Left colon (tissue), 2 donors: ENCODE measurements at regions not wholly inside any gene's neighbourhood (a gene's known extent, or its start where the extent isn't known, plus 50 kb on each side); places are given as distances from the start of the nearest gene placed in this dataset.

ENCODE experiments used
- ATAC-seq: fragments of 200-7000 bp; cut with Tn5 transposase; one replicate; pipeline ENCODE4 v1.9.1; 2020; ENCODE audit warnings: mild to moderate bottlenecking, moderate library complexity
- DNase-seq, 2 donors: peaks; one replicate each; pipeline ENCODE4 v3.0.0-alpha.2; 2020
- intact Hi-C, 2 donors: fragments of 100-400 bp; cut with DNase I in 1 of 2; cut with micrococcal nuclease in 1 of 2; formaldehyde crosslinking; loops; one replicate each; pipeline versions ENCODE4 v1.11.2 to v1.14.0; 2022; cut with DNase I, micrococcal nuclease
- donor health status: DM: no; HTN: no; CAD: no.
- donor health status: DM: yes; HTN: yes; CAD: no.

DNA sequence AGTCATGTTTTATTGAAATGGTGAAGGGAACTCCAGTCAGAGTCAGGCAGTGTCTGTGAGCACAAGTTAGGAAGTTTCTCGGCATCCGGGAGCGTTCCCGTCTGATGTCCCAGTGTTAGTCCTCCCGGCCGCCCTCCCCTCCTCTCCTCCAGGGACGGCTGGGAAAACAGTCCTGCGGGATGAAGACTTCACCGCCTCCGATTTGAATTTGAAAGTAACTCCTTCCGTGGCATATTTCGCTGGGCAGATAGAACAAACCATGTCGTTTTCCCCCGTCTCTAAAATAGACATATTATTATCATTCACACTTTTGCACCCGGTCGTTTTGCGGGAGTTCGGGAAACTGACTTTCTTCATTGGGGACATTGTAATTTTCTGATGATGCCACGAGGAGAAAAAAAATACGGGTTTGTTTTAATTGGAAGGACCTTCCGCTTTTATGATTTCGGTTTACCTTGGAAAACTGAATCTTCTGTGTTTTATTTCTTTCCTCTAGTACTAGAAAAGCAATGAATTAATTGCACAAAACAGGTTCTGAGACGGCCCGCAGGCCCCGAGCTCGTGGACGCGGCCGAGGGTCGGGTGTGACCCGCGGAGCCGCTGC, 76.6 kb downstream of the ZIC5 start:
- peak; percentile 52 for ATAC-seq
- peak in 1 of 2 donors; percentile 26 for DNase-seq
- intact Hi-C loops: loop anchor here in 1 of 2 donors (10.0 kb wide), 1 partner anchor 340 kb away; no protein-coding TSS in a partner anchor

GRCh38 chr13:99894105-99894839, 77.3 kb downstream of the ZIC5 start:
- no peak for ATAC-seq
- intact Hi-C loops: loop anchor here in 1 of 2 donors (10.0 kb wide), 1 partner anchor 341 kb away; no protein-coding TSS in a partner anchor
- DNase-seq: no peak

DNA sequence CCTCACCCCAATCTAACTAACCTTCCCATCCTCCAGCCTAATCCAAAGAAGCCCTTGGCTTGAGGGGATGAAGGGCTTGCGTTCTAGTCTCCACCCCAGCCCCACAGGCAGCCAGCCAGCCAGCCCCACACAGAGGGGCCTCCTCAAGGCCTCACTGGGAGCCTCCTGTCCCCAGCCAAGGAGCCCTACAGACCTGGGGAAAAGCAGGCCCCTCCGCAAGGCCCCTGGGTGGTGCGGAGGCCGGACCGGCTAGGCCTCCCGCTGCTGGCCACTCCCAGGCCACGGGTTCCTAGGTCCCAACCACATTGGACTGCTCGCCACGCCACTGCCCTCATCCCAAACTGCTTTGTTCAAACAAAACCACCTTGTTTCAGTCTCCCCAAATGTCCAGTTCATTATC, 78.0 kb downstream of the ZIC5 start:
- ATAC-seq (no peak), DNase-seq (no peak)
- intact Hi-C loops: loop anchor here in 1 of 2 donors (10.0 kb wide), 1 partner anchor 341 kb away; no protein-coding TSS in a partner anchor

- intact Hi-C loops: loop anchor here in 1 of 2 donors (10.0 kb wide), 1 partner anchor 342 kb away; no protein-coding TSS in a partner anchor
- DNase-seq (no peak), ATAC-seq (no peak)
Observed at GRCh38 chr13:99892866-99893504, 78.6 kb downstream of the ZIC5 start.

GRCh38 chr13:99892196-99892613, 79.4 kb downstream of the ZIC5 start:
- intact Hi-C loops: loop anchor here in 1 of 2 donors (10.0 kb wide), 1 partner anchor 343 kb away; no protein-coding TSS in a partner anchor
- no peak for ATAC-seq
- no peak for DNase-seq

DNA sequence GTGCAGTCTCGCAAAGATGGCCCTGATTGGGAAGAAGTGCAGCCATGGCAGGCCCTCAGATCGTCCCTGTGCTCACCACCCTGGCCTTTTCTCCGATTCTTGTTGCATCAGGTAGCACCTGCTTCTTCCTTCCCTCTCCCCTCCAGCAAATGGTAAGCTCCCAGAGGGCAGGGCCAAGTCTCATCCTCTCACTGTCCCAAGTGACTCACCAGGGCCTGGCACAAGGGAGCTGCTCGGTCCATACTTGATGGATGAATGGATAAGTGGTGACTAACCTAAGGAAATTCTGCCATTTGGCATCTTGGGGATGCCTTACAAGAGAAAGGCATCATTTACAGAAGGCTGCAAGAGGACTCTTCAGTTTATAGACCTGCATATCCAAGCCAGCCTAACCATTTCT, 84.9 kb downstream of the ZIC5 start:
- ATAC-seq (no peak), DNase-seq (no peak)
- intact Hi-C loops: no loop called here

- ATAC-seq: no peak
- intact Hi-C loops: no loop called here
- DNase-seq: no peak
Observed at GRCh38 chr13:99884913-99885312, 86.7 kb downstream of the ZIC5 start.

DNA sequence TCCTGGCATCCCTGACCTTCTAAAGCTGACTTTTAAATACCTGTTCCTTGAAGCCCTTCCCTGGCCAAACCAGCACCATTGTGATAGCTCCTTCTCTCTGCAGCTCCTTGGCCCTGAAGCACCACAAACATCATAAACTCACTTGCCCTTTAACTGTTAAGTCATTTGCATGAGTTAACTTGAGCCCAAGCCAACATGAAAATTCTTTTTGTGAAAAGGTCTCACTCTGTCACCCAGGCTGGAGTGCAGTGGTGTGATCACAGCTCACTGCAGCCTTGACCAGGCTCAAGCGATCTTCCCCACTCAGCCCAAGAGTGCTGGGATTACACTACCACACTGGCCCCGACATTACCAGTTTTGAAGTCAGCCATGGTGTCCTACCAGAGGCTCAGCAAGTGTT, 87.8 kb downstream of the ZIC5 start:
- intact Hi-C loops: no loop called here
- ATAC-seq: no peak
- DNase-seq: no peak

DNA sequence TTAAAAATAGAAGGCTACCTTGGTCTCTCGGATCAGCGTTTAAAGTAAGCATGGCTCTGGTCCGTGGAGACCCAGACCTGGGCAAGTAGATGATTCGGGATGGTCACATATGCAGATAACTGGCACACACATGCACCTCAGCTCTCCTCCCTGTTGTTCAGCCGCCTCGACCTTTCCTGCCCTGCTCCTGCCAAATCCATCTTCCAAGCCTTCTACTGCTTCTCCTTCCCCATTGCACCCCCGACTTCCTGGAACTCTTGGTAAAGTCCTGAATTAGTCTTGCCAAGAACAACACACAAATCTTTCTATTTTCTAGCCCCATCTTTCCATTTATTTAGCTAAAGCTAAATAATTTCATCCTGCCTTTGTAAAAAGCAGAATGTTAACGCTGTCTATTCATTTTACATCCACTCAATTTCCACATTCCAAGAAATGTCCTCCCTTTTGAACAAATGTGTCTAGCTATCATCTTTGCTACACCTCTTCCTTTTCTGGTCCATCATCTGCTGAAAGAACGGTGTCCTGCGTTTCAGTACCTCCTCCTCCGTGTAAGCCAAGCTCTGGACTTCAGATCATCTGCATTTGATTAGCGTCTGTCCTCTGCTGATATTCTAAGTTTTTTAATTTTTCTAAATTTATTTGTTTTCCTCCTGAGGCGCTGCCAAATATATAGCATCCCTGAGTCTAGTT, 92.5 kb downstream of the ZIC5 start:
- intact Hi-C loops: no loop called here
- no peak for ATAC-seq
- no peak for DNase-seq

- DNase-seq (no peak), ATAC-seq (no peak)
- intact Hi-C loops: no loop called here
Observed at GRCh38 chr13:99876651-99877050, 94.9 kb downstream of the ZIC5 start.

DNA sequence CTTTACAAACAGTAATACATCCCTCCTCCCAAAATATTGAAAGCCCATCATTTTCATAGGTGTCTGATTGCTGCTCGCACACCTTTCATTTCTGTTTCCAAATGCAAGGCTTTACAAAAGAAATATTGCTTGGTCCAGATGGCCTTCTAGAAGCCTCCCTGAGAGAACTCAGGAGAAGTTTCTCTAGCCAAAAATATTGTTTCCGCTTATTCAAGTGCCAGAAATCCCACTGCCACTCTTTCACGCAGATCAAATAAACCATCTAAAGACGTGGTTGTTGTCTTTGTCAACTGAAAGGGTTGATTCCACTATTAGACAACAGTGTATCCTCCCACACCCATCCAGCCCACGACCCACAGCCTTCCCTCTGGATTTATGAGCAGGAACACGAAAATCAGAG, 96.2 kb downstream of the ZIC5 start:
- intact Hi-C loops: no loop called here
- ATAC-seq (no peak), DNase-seq (no peak)

DNA sequence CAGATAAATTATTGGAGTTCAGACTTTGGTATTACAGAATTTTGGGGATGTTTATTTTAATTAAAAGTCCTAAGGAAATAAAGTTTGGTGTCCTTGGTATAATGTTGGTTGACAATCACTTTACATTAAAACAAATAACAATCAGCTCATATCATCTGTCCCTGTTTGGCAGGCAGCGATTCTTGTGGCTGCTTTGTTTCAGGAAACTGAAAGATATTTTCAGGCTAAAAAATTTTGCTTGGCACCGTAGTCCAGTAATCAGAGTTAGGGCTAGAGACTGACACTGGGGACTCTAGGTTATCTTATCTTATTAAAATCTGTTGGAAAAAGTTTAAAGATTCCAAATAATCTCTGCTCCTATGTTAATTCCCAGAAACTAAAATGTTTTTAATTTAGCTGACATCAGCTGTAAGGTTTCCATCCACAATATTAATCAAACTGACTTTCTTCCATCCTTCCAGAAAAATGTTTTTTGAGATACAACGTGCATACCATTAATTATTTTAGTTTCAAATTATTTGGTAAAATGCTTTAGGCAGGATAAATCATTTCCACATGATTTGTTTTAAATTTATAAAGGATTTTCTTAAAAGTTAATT, 97.6 kb downstream of the ZIC5 start:
- ATAC-seq: no peak
- intact Hi-C loops: no loop called here
- DNase-seq: no peak

GRCh38 chr13:99873141-99873540, 98.4 kb downstream of the ZIC5 start:
- no peak for ATAC-seq
- no peak for DNase-seq
- intact Hi-C loops: no loop called here

- DNase-seq (no peak), ATAC-seq (peak; percentile 70)
- intact Hi-C loops: no loop called here
Observed at GRCh38 chr13:99871249-99871898, 100.2 kb downstream of the ZIC5 start.

DNA sequence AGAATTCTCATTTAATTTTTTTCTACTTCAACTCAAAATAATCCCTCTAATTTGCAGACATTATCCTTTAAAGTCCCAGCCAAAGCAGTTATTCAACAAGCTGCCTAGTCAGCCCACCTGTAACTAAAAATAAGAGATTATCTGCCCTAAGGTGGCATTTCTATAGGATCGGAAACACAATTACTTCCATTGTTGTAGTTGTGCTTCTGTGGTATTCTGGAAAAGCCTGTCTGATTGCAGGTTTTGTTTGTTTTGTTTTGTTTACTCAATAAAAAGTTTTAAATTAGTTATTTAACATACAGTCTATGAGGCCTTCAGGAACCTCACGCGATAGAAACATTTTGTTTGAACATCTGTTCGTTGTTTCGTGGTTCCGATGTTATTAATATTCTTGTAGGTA, 101.0 kb downstream of the ZIC5 start:
- ATAC-seq: no peak
- no peak for DNase-seq
- intact Hi-C loops: no loop called here

GRCh38 chr13:99869830-99870229, 101.7 kb downstream of the ZIC5 start:
- DNase-seq (no peak), ATAC-seq (no peak)
- intact Hi-C loops: no loop called here

DNA sequence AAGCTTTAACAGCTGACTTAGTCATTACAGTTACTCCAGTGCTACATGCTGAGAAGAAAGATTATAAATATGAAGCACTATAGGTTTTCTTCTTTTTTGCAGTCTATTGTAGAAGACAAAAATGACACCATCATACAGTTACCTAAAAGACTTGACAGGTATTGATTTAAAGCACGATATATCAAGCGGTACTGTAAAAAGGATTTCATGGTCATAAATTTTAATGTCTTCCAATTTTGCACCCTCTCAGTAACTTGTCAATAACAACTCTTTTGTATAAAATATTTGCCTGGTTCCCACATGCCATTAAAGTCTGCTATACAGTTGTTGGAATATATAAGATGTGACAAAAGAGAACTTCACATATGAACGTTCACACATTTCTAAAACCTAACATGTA, 102.8 kb downstream of the ZIC5 start:
- DNase-seq: no peak

GRCh38 chr13:99867535-99868257, 103.9 kb downstream of the ZIC5 start:
- DNase-seq (no peak), ATAC-seq (no peak)
- intact Hi-C loops: no loop called here

More for the DNA sequence above, 102.8 kb downstream of the ZIC5 start:
- ATAC-seq: no peak
- intact Hi-C loops: no loop called here
